ENCODE measurements at regions not wholly inside any gene's neighbourhood (a gene's known extent, or its start where the extent isn't known, plus 50 kb on each side); places are given as distances from the start of the nearest gene placed in this dataset.

DNA sequence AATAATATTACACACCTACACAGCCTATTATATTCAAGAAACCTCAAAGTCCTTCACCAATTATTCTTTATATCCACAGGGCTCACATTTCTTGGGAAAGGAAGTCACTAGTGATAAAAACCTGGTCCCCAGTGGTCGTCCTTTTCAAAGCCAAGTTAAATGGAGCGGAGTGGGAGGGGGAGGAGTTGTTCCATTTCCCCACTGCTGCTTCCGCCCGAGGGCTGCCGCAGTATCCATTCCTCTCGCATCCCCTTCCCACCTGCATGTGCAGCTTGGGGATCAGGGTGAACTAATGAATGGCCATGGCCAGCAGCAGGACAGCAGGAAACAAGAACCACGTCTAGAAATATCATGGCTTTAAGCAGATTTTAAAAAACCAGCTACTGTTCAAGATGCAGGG lies 76.4 kb upstream of the SEMA6D start:
- no peak for TF ChIP-seq POLR2AphosphoS5 (IDR thresholded peaks at IDR 0.05; ENCODE audit: low read depth, low read length)
- no peak for TF ChIP-seq TAF1 (IDR thresholded peaks at IDR 0.05; ENCODE audit: low read depth, low read length)
